SK-N-SH (cell line): ENCODE measurements at regions not wholly inside any gene's neighbourhood (a gene's known extent, or its start where the extent isn't known, plus 50 kb on each side); places are given as distances from the start of the nearest gene placed in this dataset.

Experiments used
- CTCF ChIA-PET: fragments of 300-600, 350-600 bp; formaldehyde crosslinking; extraction: SDS; loops from one replicate; lab custom pipeline; 2021; lab: Yijun Ruan, JAX
- POLR2A ChIA-PET: fragments of 350-600 bp; sonication (Branson Sonifier 250); formaldehyde crosslinking; extraction: SDS; loops from one replicate; lab custom pipeline; 2020; ENCODE audit warnings: antibody characterized with exemption, inconsistent platforms; lab: Yijun Ruan, JAX
- DNase-seq: peaks from one replicate; pipeline ENCODE4 v3.0.0; 2012
- H2AFZ ChIP-seq: fragments of 200-600 bp; sonication (generic); 2 replicates; pipeline ENCODE4 v1.8.1; 2016; ENCODE audit warnings: antibody characterized with exemption, mild to moderate bottlenecking, low read depth
- H3F3A ChIP-seq: fragments of 200-600 bp; sonication (generic); replicated peaks from 2 replicates; pipeline ENCODE3; 2016; ENCODE audit warnings: antibody characterized with exemption, mild to moderate bottlenecking; ENCODE audit not compliant: insufficient read depth
- H3K27ac ChIP-seq, 2 experiments: fragments of 200-500 bp in 1 of 2; fragments of 200-600 bp in 1 of 2; sonication (Bioruptor generic) in 1 of 2; sonication (generic), shearing (Covaris generic) in 1 of 2; 2 replicates each; pipeline versions ENCODE4 v1.5.1 to v1.6.1; 2014 to 2016; ENCODE audit warnings: low read depth in 2 of 2, inconsistent platforms in 1 of 2, low read length in 1 of 2, mild to moderate bottlenecking in 1 of 2, mixed read lengths in 1 of 2
- H3K27me3 ChIP-seq: fragments of 200-600 bp; sonication (generic), shearing (Covaris generic); 2 replicates; pipeline ENCODE4 v1.6.1; 2016; ENCODE audit warnings: mixed run types; ENCODE audit not compliant: insufficient read depth
- H3K36me3 ChIP-seq, 2 experiments: fragments of 200-500 bp in 1 of 2; fragments of 200-600 bp in 1 of 2; sonication (Bioruptor generic) in 1 of 2; sonication (generic) in 1 of 2; replicated peaks in 1 of 2; 2 replicates each; pipeline versions ENCODE3 to v1.5.1; 2014 to 2016; ENCODE audit warnings: low read length in 1 of 2, mild to moderate bottlenecking in 1 of 2; ENCODE audit not compliant: insufficient read depth in 2 of 2, control insufficient read depth in 1 of 2
- H3K4me1 ChIP-seq, 2 experiments: fragments of 200-500 bp in 1 of 2; fragments of 200-600 bp in 1 of 2; sonication (Bioruptor generic) in 1 of 2; sonication (generic), shearing (Covaris generic) in 1 of 2; 2 replicates each; pipeline versions ENCODE4 v1.5.1 to v1.6.1; 2014 to 2016; ENCODE audit warnings: low read depth in 1 of 2, low read length in 1 of 2, mixed run types in 1 of 2; ENCODE audit not compliant: insufficient read depth in 2 of 2, control insufficient read depth in 1 of 2
- H3K4me2 ChIP-seq: fragments of 200-600 bp; sonication (generic), shearing (Covaris generic); 2 replicates; pipeline ENCODE4 v1.6.1; 2017; ENCODE audit warnings: mixed run types
- H3K4me3 ChIP-seq, 2 experiments: fragments of 200-500 bp in 1 of 2; fragments of 200-600 bp in 1 of 2; sonication (Bioruptor generic) in 1 of 2; sonication (generic), shearing (Covaris generic) in 1 of 2; 2 replicates each; pipeline versions ENCODE4 v1.5.1 to v1.8.1; 2014 to 2016; ENCODE audit warnings: low read depth in 2 of 2, inconsistent platforms in 1 of 2, low read length in 1 of 2, mild to moderate bottlenecking in 1 of 2, mixed read lengths in 1 of 2, moderate library complexity in 1 of 2
- H3K79me2 ChIP-seq: fragments of 200-600 bp; sonication (generic); 2 replicates; pipeline ENCODE4 v1.8.1; 2017; ENCODE audit warnings: mild to moderate bottlenecking; ENCODE audit not compliant: insufficient read depth
- H3K9ac ChIP-seq: fragments of 200-600 bp; sonication (generic); 2 replicates; pipeline ENCODE4 v1.6.1; 2017; ENCODE audit warnings: mixed run types
- H3K9me2 ChIP-seq: fragments of 200-600 bp; sonication (generic); 2 replicates; pipeline ENCODE4 v1.6.1; 2017; ENCODE audit warnings: mixed run types
- H3K9me3 ChIP-seq: fragments of 200-600 bp; sonication (generic); 2 replicates; pipeline ENCODE4 v1.6.1; 2017; ENCODE audit warnings: mixed run types, mild to moderate bottlenecking, moderate library complexity
- H4K20me1 ChIP-seq: fragments of 200-600 bp; sonication (generic); 2 replicates; pipeline ENCODE4 v1.6.1; 2017; ENCODE audit warnings: mild to moderate bottlenecking, mixed run types; ENCODE audit not compliant: insufficient read depth
- EP300 ChIP-seq, 2 experiments: IDR thresholded peaks; 2 replicates each; pipeline versions ENCODE4 v1.4.0 to v1.6.1; 2012; ENCODE audit warnings: borderline replicate concordance in 1 of 2, low read depth in 1 of 2, low read length in 1 of 2
- FOXM1 ChIP-seq: IDR thresholded peaks from 2 replicates; pipeline ENCODE4 v1.4.0; 2012; ENCODE audit warnings: low read depth, mild to moderate bottlenecking
- GABPA ChIP-seq: IDR thresholded peaks from 2 replicates; pipeline ENCODE4 v1.4.0; 2012; ENCODE audit warnings: low read depth, mild to moderate bottlenecking
- GATA2 ChIP-seq: sonication (generic); formaldehyde crosslinking; IDR thresholded peaks from 2 replicates; pipeline ENCODE4 v1.5.0; 2020; ENCODE audit warnings: mild to moderate bottlenecking, missing genetic modification reagents
- JUND ChIP-seq: IDR thresholded peaks from 2 replicates; pipeline ENCODE4 v1.4.0; 2012
- MAX ChIP-seq: IDR thresholded peaks from 2 replicates; pipeline ENCODE4 v1.4.0; 2012; ENCODE audit warnings: low read depth
- MXI1 ChIP-seq: IDR thresholded peaks from 2 replicates; pipeline ENCODE4 v1.6.1; 2012; ENCODE audit warnings: mild to moderate bottlenecking, low read depth, low read length, improper control_type of control experiment
- NFIC ChIP-seq: IDR thresholded peaks from 2 replicates; pipeline ENCODE4 v1.4.0; 2012; ENCODE audit warnings: borderline replicate concordance
- POLR2AphosphoS5 ChIP-seq: IDR thresholded peaks from 2 replicates; pipeline ENCODE4 v1.6.1; 2012; ENCODE audit warnings: low read depth, low read length
- RAD21 ChIP-seq: IDR thresholded peaks from 2 replicates; pipeline ENCODE4 v1.6.1; 2012; ENCODE audit warnings: mild to moderate bottlenecking, low read length
- RCOR1 ChIP-seq: fragments of 150-350 bp; IDR thresholded peaks from 2 replicates; pipeline ENCODE4 v1.6.1; 2017; ENCODE audit warnings: antibody characterized with exemption, low read length
- REST ChIP-seq: IDR thresholded peaks from 2 replicates; pipeline ENCODE4 v1.6.1; 2012; ENCODE audit warnings: mild to moderate bottlenecking, low read depth, low read length, moderate library complexity
- SIN3A ChIP-seq: IDR thresholded peaks from 2 replicates; pipeline ENCODE4 v1.6.1; 2012; ENCODE audit warnings: low read depth, mild to moderate bottlenecking, low read length, moderate library complexity, borderline replicate concordance
- SMC3 ChIP-seq: IDR thresholded peaks from 2 replicates; pipeline ENCODE4 v1.6.1; 2012; ENCODE audit warnings: low read depth, low read length, improper control_type of control experiment
- TCF12 ChIP-seq: IDR thresholded peaks from 2 replicates; pipeline ENCODE4 v1.4.0; 2012
- TEAD4 ChIP-seq: IDR thresholded peaks from 2 replicates; pipeline ENCODE4 v1.4.0; 2012; ENCODE audit warnings: mild to moderate bottlenecking, borderline replicate concordance; ENCODE audit not compliant: insufficient read depth
- USF1 ChIP-seq: IDR thresholded peaks from 2 replicates; pipeline ENCODE4 v1.4.0; 2012; ENCODE audit warnings: low read depth, borderline replicate concordance
- USF2 ChIP-seq: fragments of 150-350 bp; IDR thresholded peaks from 2 replicates; pipeline ENCODE4 v1.6.1; 2017; ENCODE audit warnings: antibody characterized with exemption, low read length, low read depth, borderline replicate concordance
- WGBS: methylation state at CpG from one replicate; pipeline ENCODE4 v1.1.6; 2017; ENCODE audit warnings: low lambda C conversion rate; 5-methylcytosine and 5-hydroxymethylcytosine counted together
- TF ChIP-seq, protein P1 (sequence below): fragments of 150-350 bp; IDR thresholded peaks from 2 replicates; pipeline ENCODE4 v1.6.1; 2016; ENCODE audit warnings: mild to moderate bottlenecking, low read depth, low read length

DNA sequence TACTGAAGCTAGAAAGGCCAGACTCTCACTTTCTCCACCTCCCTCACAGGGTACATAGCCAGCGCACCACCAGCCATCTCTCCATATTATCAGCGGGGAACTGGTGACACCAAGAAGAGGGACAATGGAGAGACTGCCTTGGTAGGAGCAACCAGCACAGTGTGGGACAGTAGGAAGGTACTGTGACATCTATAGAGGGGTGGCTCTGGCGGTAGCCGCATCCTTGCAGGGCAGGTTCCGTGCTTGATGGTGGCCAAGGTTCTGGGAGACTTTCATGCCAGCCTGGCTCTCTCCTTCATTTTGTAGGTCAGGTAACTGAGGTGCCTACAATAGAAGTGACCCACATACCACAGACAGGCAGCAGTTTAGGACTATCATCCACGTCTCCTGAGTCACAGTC lies 65.5 kb upstream of the SMIM23 start:
- CTCF ChIA-PET = interaction anchor here (2.7 kb wide), 1 partner anchor 90 kb away, joined by 6 read pairs; no protein-coding TSS in a partner anchor
- WGBS = 45% methylated on average over 4 of the region's 6 CpGs

More for the DNA sequence above, 65.5 kb upstream of the SMIM23 start:
- POLR2A ChIA-PET = no interaction called here
- Histone ChIP-seq H4K20me1 (no peaks in the 10 kb centered on the region), H3K79me2 (no peaks in the 10 kb centered on the region), H3K4me2 (no peak overlapping the region), H3F3A (no peaks in the 10 kb centered on the region), H3K27me3 (no peaks in the 10 kb centered on the region), H3K36me3 (no peaks in the 10 kb centered on the region), H3K9ac (no peak overlapping the region), H3K4me3 (no peak overlapping the region), H3K9me3 (no peaks in the 10 kb centered on the region), H3K4me1 (peaks cover 0 to 6% of the 10 kb centered on the region in 2 experiments; a peak in 1 of 4 replicates), H3K27ac (no peak overlapping the region), H2AFZ (no peak overlapping the region), H3K9me2 (no peaks in the 10 kb centered on the region)
- DNase-seq = no peak
- no peak for TF ChIP-seq GATA2
- TF ChIP-seq REST = no peak
- TF ChIP-seq RAD21 = no peak
- no peak for TF ChIP-seq TCF12
- no peak for TF ChIP-seq POLR2AphosphoS5
- TF ChIP-seq FOXM1 = no peak
- no peak for TF ChIP-seq SIN3A
- no peak for TF ChIP-seq MAX
- TF ChIP-seq, protein P1, sequence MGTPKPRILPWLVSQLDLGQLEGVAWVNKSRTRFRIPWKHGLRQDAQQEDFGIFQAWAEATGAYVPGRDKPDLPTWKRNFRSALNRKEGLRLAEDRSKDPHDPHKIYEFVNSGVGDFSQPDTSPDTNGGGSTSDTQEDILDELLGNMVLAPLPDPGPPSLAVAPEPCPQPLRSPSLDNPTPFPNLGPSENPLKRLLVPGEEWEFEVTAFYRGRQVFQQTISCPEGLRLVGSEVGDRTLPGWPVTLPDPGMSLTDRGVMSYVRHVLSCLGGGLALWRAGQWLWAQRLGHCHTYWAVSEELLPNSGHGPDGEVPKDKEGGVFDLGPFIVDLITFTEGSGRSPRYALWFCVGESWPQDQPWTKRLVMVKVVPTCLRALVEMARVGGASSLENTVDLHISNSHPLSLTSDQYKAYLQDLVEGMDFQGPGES = no peak
- TF ChIP-seq USF2 = no peak
- no peak for TF ChIP-seq NFIC
- no peak for TF ChIP-seq GABPA
- TF ChIP-seq EP300 (IDR thresholded peaks at IDR 0.05; ENCODE audit: borderline replicate concordance in 1 of 2, low read depth in 1 of 2, low read length in 1 of 2) = no peak
- no peak for TF ChIP-seq SMC3
- no peak for TF ChIP-seq USF1
- no peak for TF ChIP-seq JUND
- no peak for TF ChIP-seq TEAD4
- TF ChIP-seq MXI1 = no peak
- TF ChIP-seq RCOR1 = no peak
